Karpas-422 (cell line): ENCODE measurements at regions not wholly inside any gene's neighbourhood (a gene's known extent, or its start where the extent isn't known, plus 50 kb on each side); places are given as distances from the start of the nearest gene placed in this dataset.

ENCODE experiments used
- DNase-seq: peaks from one replicate; pipeline ENCODE4 v3.0.0-alpha.2; 2015
- H2AFZ ChIP-seq: fragments of 200-600 bp; sonication (generic); 2 replicates; pipeline ENCODE4 v1.6.1; 2014; ENCODE audit warnings: antibody characterized with exemption, low read length, mixed read lengths
- H3K27ac ChIP-seq: fragments of 200-600 bp; sonication (generic); 2 replicates; pipeline ENCODE4 v1.5.1; 2014; ENCODE audit warnings: mild to moderate bottlenecking, low read length, moderate library complexity
- H3K27me3 ChIP-seq: fragments of 200-600 bp; sonication (generic); 2 replicates; pipeline ENCODE4 v1.6.1; 2014; ENCODE audit warnings: low read length, mixed read lengths
- H3K36me3 ChIP-seq: fragments of 200-600 bp; sonication (generic); 2 replicates; pipeline ENCODE4 v1.6.1; 2014; ENCODE audit warnings: low read length, mixed read lengths; ENCODE audit not compliant: insufficient read depth
- H3K4me1 ChIP-seq: fragments of 200-600 bp; sonication (generic); 2 replicates; pipeline ENCODE4 v1.6.1; 2014; ENCODE audit warnings: mild to moderate bottlenecking, low read length, mixed read lengths
- H3K4me2 ChIP-seq: fragments of 200-600 bp; sonication (generic); 2 replicates; pipeline ENCODE4 v1.6.1; 2014; ENCODE audit warnings: low read length, low read depth, mild to moderate bottlenecking; ENCODE audit not compliant: poor library complexity, severe bottlenecking
- H3K4me3 ChIP-seq: fragments of 200-600 bp; sonication (generic); 2 replicates; pipeline ENCODE4 v1.5.1; 2014; ENCODE audit warnings: mild to moderate bottlenecking, antibody characterized with exemption, low read length, mixed read lengths
- H3K79me2 ChIP-seq: fragments of 200-600 bp; sonication (generic); 2 replicates; pipeline ENCODE4 v1.6.1; 2014; ENCODE audit warnings: mild to moderate bottlenecking, low read length, mixed read lengths
- H3K9ac ChIP-seq: fragments of 200-600 bp; sonication (generic); 2 replicates; pipeline ENCODE4 v1.6.0; 2014; ENCODE audit warnings: low read length
- H3K9me2 ChIP-seq: fragments of 200-600 bp; sonication (generic), shearing (Covaris generic); replicated peaks from 2 replicates; pipeline ENCODE4 v1.6.0; 2014; ENCODE audit warnings: mild to moderate bottlenecking, low read length, moderate library complexity; ENCODE audit not compliant: insufficient read depth
- H3K9me3 ChIP-seq: fragments of 300-700, 200-600 bp; sonication (generic); 2 replicates; pipeline ENCODE4 v1.6.1; 2014; ENCODE audit warnings: low read length, mixed read lengths
- H4K20me1 ChIP-seq: fragments of 200-600 bp; sonication (generic); 2 replicates; pipeline ENCODE4 v1.6.1; 2014; ENCODE audit warnings: mild to moderate bottlenecking, antibody characterized with exemption, low read length, low read depth; ENCODE audit not compliant: insufficient read depth

DNA sequence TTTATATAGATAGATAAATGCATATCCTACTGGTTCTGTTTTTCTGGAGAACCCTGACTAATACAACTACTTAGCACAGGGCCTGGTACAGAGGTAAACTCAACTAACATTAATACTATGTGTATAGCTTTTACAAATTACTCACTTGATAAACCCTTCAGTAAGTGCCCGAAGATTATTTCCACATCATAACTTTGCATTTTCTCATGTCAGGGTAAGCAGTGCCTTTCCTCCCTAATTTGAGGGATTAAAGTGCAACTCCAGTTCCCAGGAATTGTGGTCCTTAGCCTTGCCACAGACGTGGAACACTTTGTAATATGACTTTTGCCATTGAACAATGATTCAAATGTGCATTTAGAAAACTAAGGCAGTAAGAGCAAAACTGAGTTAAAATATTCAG, 147.5 kb upstream of the SMLR1 start:
- no peak for DNase-seq
- no peak overlapping the region for H3K27ac ChIP-seq
- no peak overlapping the region for H2AFZ ChIP-seq
- no peaks in the 10 kb centered on the region for H3K36me3 ChIP-seq
- no peaks in the 10 kb centered on the region for H4K20me1 ChIP-seq
- H3K9me2 ChIP-seq, result no peaks in the 10 kb centered on the region
- H3K4me1 ChIP-seq, result no peaks in the 10 kb centered on the region
- H3K79me2 ChIP-seq, result no peaks in the 10 kb centered on the region
- H3K9me3 ChIP-seq, result no peaks in the 10 kb centered on the region
- H3K4me2 ChIP-seq, result no peak overlapping the region
- no peak overlapping the region for H3K4me3 ChIP-seq
- H3K9ac ChIP-seq, result no peak overlapping the region
- H3K27me3 ChIP-seq, result no peaks in the 10 kb centered on the region

DNA sequence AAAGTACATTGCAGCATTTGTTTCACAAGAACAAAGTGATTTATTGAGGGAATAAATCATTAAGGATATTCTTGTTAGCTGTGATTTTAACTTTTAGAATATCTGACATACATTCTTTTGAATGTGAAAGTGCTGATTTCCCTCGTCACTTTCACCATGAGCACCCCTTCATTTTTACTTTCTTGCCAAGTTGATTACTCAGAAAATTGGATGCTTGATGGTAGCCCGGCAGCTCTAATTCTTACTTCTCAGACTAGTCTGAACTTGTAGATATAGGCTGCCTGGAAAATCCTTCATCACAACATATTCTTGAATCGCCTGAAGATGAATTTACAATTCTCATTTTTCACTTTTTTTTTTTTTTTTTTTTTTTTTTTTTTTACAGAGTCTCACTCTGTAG, 147.1 kb upstream of the SMLR1 start:
- Histone ChIP-seq H2AFZ (no peak overlapping the region), H3K9me2 (no peaks in the 10 kb centered on the region), H3K4me2 (no peak overlapping the region), H3K4me1 (no peaks in the 10 kb centered on the region), H3K79me2 (no peaks in the 10 kb centered on the region), H3K9me3 (no peaks in the 10 kb centered on the region), H3K27ac (no peak overlapping the region), H4K20me1 (no peaks in the 10 kb centered on the region), H3K36me3 (no peaks in the 10 kb centered on the region), H3K27me3 (no peaks in the 10 kb centered on the region), H3K9ac (no peak overlapping the region), H3K4me3 (no peak overlapping the region)
- DNase-seq, result no peak

DNA sequence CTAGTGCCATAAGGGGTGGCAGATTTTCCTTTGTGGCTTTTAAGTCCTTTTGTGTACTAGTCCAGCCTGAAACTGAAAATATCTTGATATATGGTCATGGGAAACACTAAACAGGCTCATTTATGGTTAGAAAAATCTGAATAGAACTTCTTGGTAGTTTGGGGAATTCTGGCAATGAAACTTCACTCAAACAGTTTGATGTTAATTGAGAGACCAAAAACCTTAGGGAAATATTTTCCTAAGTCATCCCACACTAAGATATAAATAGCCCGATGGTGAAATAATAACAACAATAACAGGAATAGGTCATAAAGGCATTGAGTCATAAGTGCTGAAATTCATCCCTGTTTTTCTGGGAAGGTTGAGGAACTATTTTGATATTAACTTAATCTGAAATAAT, 146.2 kb upstream of the SMLR1 start:
- Histone ChIP-seq H3K9ac (no peak overlapping the region), H3K4me3 (no peak overlapping the region), H3K36me3 (no peaks in the 10 kb centered on the region), H3K4me1 (no peaks in the 10 kb centered on the region), H3K9me3 (no peaks in the 10 kb centered on the region), H3K4me2 (no peak overlapping the region), H4K20me1 (no peaks in the 10 kb centered on the region), H3K79me2 (no peaks in the 10 kb centered on the region), H3K9me2 (no peaks in the 10 kb centered on the region), H3K27me3 (no peaks in the 10 kb centered on the region), H3K27ac (no peak overlapping the region), H2AFZ (no peak overlapping the region)
- DNase-seq, result no peak

DNA sequence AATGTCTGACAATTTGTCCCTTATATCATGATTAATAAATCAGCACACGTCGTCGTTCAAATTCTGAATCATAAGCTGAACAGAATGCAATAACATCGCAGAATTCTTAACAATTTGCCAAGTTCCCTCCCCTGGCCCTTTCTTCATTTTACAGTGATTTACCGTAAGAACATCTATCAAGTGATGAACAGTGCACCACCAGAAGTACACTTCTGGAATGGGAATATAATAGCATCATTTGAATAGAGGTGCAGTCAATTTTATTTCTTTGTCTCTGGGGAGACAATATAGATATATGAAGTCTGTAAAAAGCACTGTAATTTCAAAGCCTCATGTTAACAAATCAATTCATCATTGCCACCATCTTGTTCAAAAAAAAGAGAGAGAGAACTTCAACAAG, 145.1 kb upstream of the SMLR1 start:
- no peak for DNase-seq
- H4K20me1 ChIP-seq, result no peaks in the 10 kb centered on the region
- no peak overlapping the region for H3K4me3 ChIP-seq
- H3K36me3 ChIP-seq, result no peaks in the 10 kb centered on the region
- no peaks in the 10 kb centered on the region for H3K9me2 ChIP-seq
- no peak overlapping the region for H2AFZ ChIP-seq
- H3K9ac ChIP-seq, result no peak overlapping the region
- H3K9me3 ChIP-seq, result no peaks in the 10 kb centered on the region
- no peak overlapping the region for H3K4me2 ChIP-seq
- H3K27me3 ChIP-seq, result no peaks in the 10 kb centered on the region
- H3K4me1 ChIP-seq, result no peaks in the 10 kb centered on the region
- no peaks in the 10 kb centered on the region for H3K79me2 ChIP-seq
- H3K27ac ChIP-seq, result no peak overlapping the region

DNA sequence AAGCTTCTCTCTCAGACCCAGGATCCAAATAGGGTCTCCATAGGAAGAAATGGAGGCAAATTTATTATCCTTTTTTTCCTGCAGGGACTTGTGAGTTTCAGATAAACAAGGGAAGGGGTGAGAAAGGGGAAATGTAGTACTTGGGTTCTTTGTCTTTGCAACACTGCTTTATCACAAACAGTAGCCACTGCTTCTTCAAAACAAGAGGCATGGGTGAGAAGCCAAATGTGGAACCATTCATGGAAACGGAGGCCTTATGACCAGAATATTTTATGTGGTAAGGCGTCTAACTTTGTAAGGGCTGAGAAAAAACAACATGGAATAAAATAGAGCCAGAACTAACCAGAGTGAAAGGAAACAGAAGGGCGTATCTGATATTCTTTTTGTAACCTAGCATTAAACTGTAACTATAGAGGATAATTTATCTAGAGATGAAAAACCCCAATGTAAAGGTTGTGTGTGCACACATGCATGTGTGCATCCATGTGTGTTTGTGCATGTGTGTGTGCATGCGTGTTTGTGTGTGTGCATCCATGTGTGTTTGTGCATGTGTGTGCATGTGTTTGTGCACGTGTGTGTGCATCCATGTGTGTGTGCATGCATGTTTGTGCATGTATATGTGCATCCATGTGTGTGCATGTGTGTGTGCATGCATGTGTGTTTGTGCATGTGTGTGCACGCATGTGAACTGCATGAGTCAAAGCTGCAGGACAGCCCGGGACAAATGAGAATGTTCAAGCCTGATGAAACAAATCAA, 143.3 kb upstream of the SMLR1 start:
- H3K4me3 ChIP-seq, result no peak overlapping the region
- no peaks in the 10 kb centered on the region for H4K20me1 ChIP-seq
- no peak for DNase-seq
- no peak overlapping the region for H3K27ac ChIP-seq
- no peak overlapping the region for H3K4me2 ChIP-seq
- H3K79me2 ChIP-seq, result no peaks in the 10 kb centered on the region
- H3K9me3 ChIP-seq, result no peaks in the 10 kb centered on the region
- no peaks in the 10 kb centered on the region for H3K36me3 ChIP-seq
- H3K9me2 ChIP-seq, result no peaks in the 10 kb centered on the region
- no peaks in the 10 kb centered on the region for H3K4me1 ChIP-seq
- no peak overlapping the region for H2AFZ ChIP-seq
- no peaks in the 10 kb centered on the region for H3K27me3 ChIP-seq
- no peak overlapping the region for H3K9ac ChIP-seq

DNA sequence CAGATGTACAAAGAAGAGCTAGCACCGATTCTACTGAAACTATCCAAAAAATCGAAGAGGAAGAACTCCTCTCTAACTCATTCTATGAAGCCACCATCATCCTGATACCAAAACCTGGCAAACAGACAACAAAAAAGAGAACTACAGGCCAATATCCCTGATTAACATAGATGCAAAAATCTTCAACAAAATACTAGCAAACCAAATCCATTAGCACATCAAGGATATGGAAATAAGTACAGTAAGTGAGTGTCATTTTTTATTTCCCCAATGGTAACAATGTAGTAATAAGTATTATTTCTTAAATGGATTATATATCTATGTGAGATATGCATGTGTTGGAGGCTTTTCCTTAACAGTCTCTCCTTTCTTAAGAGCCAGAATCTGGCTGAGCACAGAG, 134.5 kb upstream of the SMLR1 start:
- Histone ChIP-seq H3K27ac (no peak overlapping the region), H3K36me3 (no peaks in the 10 kb centered on the region), H3K9me3 (no peaks in the 10 kb centered on the region), H2AFZ (no peak overlapping the region), H3K27me3 (no peaks in the 10 kb centered on the region), H3K4me2 (no peak overlapping the region), H3K4me1 (no peaks in the 10 kb centered on the region), H3K79me2 (no peaks in the 10 kb centered on the region), H3K4me3 (no peak overlapping the region), H3K9ac (no peak overlapping the region), H3K9me2 (no peaks in the 10 kb centered on the region), H4K20me1 (no peaks in the 10 kb centered on the region)
- DNase-seq, result no peak

DNA sequence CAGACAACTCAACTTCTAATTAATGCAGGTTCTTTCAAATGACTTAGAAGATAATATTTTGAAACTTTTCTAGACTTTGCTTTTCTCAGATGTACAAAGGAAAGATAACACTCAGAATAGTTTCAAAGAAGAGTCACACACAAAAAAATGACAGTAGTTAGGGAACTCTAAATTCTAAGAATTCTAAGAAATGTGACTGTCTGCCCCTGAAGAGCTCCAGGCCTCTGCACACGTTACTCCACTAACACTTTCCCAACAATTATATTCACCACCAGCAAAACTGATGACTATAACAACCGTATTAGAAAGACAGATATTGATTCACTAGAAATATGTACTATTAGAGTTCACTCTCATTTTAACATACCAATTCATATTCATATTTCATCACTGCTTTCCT, 133.3 kb upstream of the SMLR1 start:
- no peaks in the 10 kb centered on the region for H4K20me1 ChIP-seq
- no peak overlapping the region for H3K9ac ChIP-seq
- no peak overlapping the region for H3K4me3 ChIP-seq
- H3K27ac ChIP-seq, result no peak overlapping the region
- no peak for DNase-seq
- no peaks in the 10 kb centered on the region for H3K4me1 ChIP-seq
- no peak overlapping the region for H3K4me2 ChIP-seq
- H3K36me3 ChIP-seq, result no peaks in the 10 kb centered on the region
- H3K9me3 ChIP-seq, result no peaks in the 10 kb centered on the region
- H3K9me2 ChIP-seq, result no peaks in the 10 kb centered on the region
- H3K27me3 ChIP-seq, result no peaks in the 10 kb centered on the region
- no peaks in the 10 kb centered on the region for H3K79me2 ChIP-seq
- no peak overlapping the region for H2AFZ ChIP-seq

DNA sequence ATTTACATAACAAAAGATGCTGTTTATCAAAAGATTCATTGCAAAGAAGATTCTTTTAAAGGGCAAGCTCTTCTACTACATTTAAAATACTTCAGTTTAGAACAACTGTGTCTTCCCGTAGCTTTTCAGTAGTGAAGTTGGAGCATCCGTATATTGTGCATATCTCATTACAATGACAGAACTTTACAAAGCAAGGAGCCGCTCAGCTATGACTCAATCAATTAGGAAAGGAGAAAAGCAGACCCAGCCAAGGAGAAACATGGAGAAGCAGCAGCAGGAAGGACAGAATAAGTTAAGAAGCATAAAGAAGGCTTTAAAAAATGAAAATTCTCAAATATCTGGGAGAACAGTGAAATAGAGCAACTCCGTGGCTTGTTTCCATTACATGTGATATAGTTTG, 132.6 kb upstream of the SMLR1 start:
- Histone ChIP-seq H3K4me1 (no peaks in the 10 kb centered on the region), H3K9me2 (no peaks in the 10 kb centered on the region), H2AFZ (no peak overlapping the region), H3K36me3 (no peaks in the 10 kb centered on the region), H3K4me3 (no peak overlapping the region), H4K20me1 (no peaks in the 10 kb centered on the region), H3K27ac (no peak overlapping the region), H3K4me2 (no peak overlapping the region), H3K9ac (no peak overlapping the region), H3K9me3 (no peaks in the 10 kb centered on the region), H3K79me2 (no peaks in the 10 kb centered on the region), H3K27me3 (no peaks in the 10 kb centered on the region)
- DNase-seq, result no peak

DNA sequence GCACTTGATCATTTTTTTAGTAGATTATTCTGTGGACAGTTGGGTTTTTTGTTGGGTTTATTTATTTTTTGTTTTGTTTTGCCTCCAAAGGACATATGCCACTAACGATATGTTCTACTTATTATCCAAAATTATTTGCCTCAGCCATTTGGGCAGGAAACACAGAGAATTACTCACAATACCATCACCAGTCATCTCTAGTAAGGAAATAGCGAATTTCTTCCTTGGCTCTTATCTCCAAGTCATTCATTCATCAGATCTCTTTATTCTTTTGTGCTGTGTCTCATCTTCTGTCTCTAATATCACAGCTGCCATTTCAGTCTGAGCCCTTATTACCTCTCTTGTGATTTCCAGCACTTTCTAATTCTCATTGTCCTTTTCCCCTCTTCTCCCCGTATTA, 130.4 kb upstream of the SMLR1 start:
- no peaks in the 10 kb centered on the region for H3K79me2 ChIP-seq
- H3K36me3 ChIP-seq, result no peaks in the 10 kb centered on the region

More for the DNA sequence above, 130.4 kb upstream of the SMLR1 start:
- Histone ChIP-seq H3K9me2 (no peaks in the 10 kb centered on the region), H3K4me2 (no peak overlapping the region), H3K9ac (no peak overlapping the region), H2AFZ (no peak overlapping the region), H3K9me3 (no peaks in the 10 kb centered on the region), H3K4me3 (no peak overlapping the region), H3K27me3 (no peaks in the 10 kb centered on the region), H4K20me1 (no peaks in the 10 kb centered on the region), H3K4me1 (no peaks in the 10 kb centered on the region), H3K27ac (no peak overlapping the region)
- DNase-seq, result no peak
